ENCODE measurements at regions not wholly inside any gene's neighbourhood (a gene's known extent, or its start where the extent isn't known, plus 50 kb on each side); places are given as distances from the start of the nearest gene placed in this dataset.

- POLR2A ChIA-PET = no interaction called here
- no peak for TF ChIP-seq ZSCAN23 (tag by site-specific recombination; IDR thresholded peaks at IDR 0.05)
- TF ChIP-seq ZNF501 (tag by site-specific recombination; IDR thresholded peaks at IDR 0.05) = no peak
- TF ChIP-seq ZNF433 (tag by site-specific recombination; IDR thresholded peaks at IDR 0.05; ENCODE audit: low read depth) = no peak
- Histone ChIP-seq H3K4me3 (ENCODE audit: low read depth, low read length) (no peak overlapping the region), H3K4me1 (ENCODE audit: control insufficient read depth, insufficient read depth, low read length) (no peaks in the 10 kb centered on the region), H3K36me3 (ENCODE audit: control insufficient read depth in 2 of 2, insufficient read depth in 1 of 2, low read length in 2 of 2) (no peaks in the 10 kb centered on the region), H3K27ac (ENCODE audit: extremely low read depth, low read depth, low read length) (no peak overlapping the region), H3K9me3 (ENCODE audit: control insufficient read depth, insufficient read depth, low read depth, low read length) (no peaks in the 10 kb centered on the region)
- CTCF ChIA-PET = no interaction called here
Observed at GRCh38 chr4:133596459-133596858, 447.4 kb downstream of the PCDH10 start.

- no peaks in the 10 kb centered on the region for H3K4me1 ChIP-seq (ENCODE audit: control insufficient read depth, insufficient read depth, low read length)
- H3K9me3 ChIP-seq (ENCODE audit: control insufficient read depth, insufficient read depth, low read depth, low read length) = no peaks in the 10 kb centered on the region
- TF ChIP-seq KLF8 (tag by site-specific recombination; IDR thresholded peaks at IDR 0.05) (no peak), ZNF138 (tag by site-specific recombination; IDR thresholded peaks at IDR 0.05; ENCODE audit: borderline replicate concordance) (no peak), ZSCAN23 (tag by site-specific recombination; IDR thresholded peaks at IDR 0.05) (no peak), ZNF521 (tag by site-specific recombination; IDR thresholded peaks at IDR 0.05) (no peak)
- no peak overlapping the region for H3K27ac ChIP-seq (ENCODE audit: extremely low read depth, low read depth, low read length)
- ChIA-PET CTCF (no interaction called here), POLR2A (no interaction called here)
- no peaks in the 10 kb centered on the region for H3K36me3 ChIP-seq (ENCODE audit: control insufficient read depth in 2 of 2, insufficient read depth in 1 of 2, low read length in 2 of 2)
- H3K4me3 ChIP-seq (ENCODE audit: low read depth, low read length) = no peak overlapping the region
Observed at GRCh38 chr4:133594390-133595207, 445.5 kb downstream of the PCDH10 start.

GRCh38 chr4:133593764-133594163 is 444.7 kb downstream of the PCDH10 start:
- no peaks in the 10 kb centered on the region for H3K4me1 ChIP-seq (ENCODE audit: control insufficient read depth, insufficient read depth, low read length)
- H3K9me3 ChIP-seq (ENCODE audit: control insufficient read depth, insufficient read depth, low read depth, low read length) = no peaks in the 10 kb centered on the region
- POLR2A ChIA-PET = no interaction called here
- TF ChIP-seq ZBTB7A (tag by site-specific recombination; IDR thresholded peaks at IDR 0.05; ENCODE audit: low read depth) (no peak), ZNF658 (tag by site-specific recombination; IDR thresholded peaks at IDR 0.05) (no peak), ZNF148 (tag by site-specific recombination; IDR thresholded peaks at IDR 0.05; ENCODE audit: borderline replicate concordance) (no peak), ZNF768 (tag by site-specific recombination; IDR thresholded peaks at IDR 0.05) (no peak), ZNF335 (tag by site-specific recombination; conservative IDR thresholded peaks at IDR 0.05) (no peak), ZNF837 (tag by site-specific recombination; IDR thresholded peaks at IDR 0.05) (no peak), ZNF692 (tag by site-specific recombination; IDR thresholded peaks at IDR 0.05) (no peak)
- CTCF ChIA-PET = no interaction called here
- H3K36me3 ChIP-seq (ENCODE audit: control insufficient read depth in 2 of 2, insufficient read depth in 1 of 2, low read length in 2 of 2) = no peaks in the 10 kb centered on the region
- H3K27ac ChIP-seq (ENCODE audit: extremely low read depth, low read depth, low read length) = no peak overlapping the region
- no peak overlapping the region for H3K4me3 ChIP-seq (ENCODE audit: low read depth, low read length)

- Histone ChIP-seq H3K9me3 (ENCODE audit: control insufficient read depth, insufficient read depth, low read depth, low read length) (no peaks in the 10 kb centered on the region), H3K4me1 (ENCODE audit: control insufficient read depth, insufficient read depth, low read length) (no peaks in the 10 kb centered on the region), H3K4me3 (ENCODE audit: low read depth, low read length) (no peak overlapping the region), H3K36me3 (ENCODE audit: control insufficient read depth in 2 of 2, insufficient read depth in 1 of 2, low read length in 2 of 2) (no peaks in the 10 kb centered on the region), H3K27ac (ENCODE audit: extremely low read depth, low read depth, low read length) (no peak overlapping the region)
- ChIA-PET CTCF (no interaction called here), POLR2A (no interaction called here)
- TF ChIP-seq ZNF37A (tag by site-specific recombination; IDR thresholded peaks at IDR 0.05) (no peak), ZNF394 (tag by site-specific recombination; IDR thresholded peaks at IDR 0.05; ENCODE audit: borderline replicate concordance) (no peak), CTCF (tag by site-specific recombination; IDR thresholded peaks at IDR 0.05) (no peak), ZNF274 (IDR thresholded peaks at IDR 0.05; ENCODE audit: low read length) (no peak), ZNF274 (tag by site-specific recombination; IDR thresholded peaks at IDR 0.05; ENCODE audit: borderline replicate concordance) (no peak), ZNF16 (tag by site-specific recombination; IDR thresholded peaks at IDR 0.05; ENCODE audit: low read depth) (no peak), ZNF292 (tag by site-specific recombination; IDR thresholded peaks at IDR 0.05; ENCODE audit: borderline replicate concordance, low read depth) (no peak), ZNF423 (tag by site-specific recombination; IDR thresholded peaks at IDR 0.05) (no peak), ZNF580 (tag by site-specific recombination; IDR thresholded peaks at IDR 0.05) (no peak), ZNF596 (tag by site-specific recombination; IDR thresholded peaks at IDR 0.05) (no peak)
Observed at GRCh38 chr4:133592591-133592990, 443.5 kb downstream of the PCDH10 start.
